K562 (cell line): ENCODE measurements at regions not wholly inside any gene's neighbourhood (a gene's known extent, or its start where the extent isn't known, plus 50 kb on each side); places are given as distances from the start of the nearest gene placed in this dataset.

ENCODE experiments used
- ATAC-seq: fragments of 200-7000 bp; cut with Tn5 transposase; 3 replicates; pipeline ENCODE4 v1.9.1; 2020; ENCODE audit warnings: moderate library complexity
- BruUV-seq: library from RNA; stranded (reverse); fragments of 400-500 nt; replicated peaks from 2 replicates; lab custom pipeline; 2021; lab: Mats Ljungman, UMichigan
- CTCF ChIA-PET: fragments of 300-600 bp; formaldehyde crosslinking; extraction: SDS; loops from one replicate; lab custom pipeline; 2021; ENCODE audit warnings: low intra/inter-chr PET ratio; lab: Yijun Ruan, JAX
- POLR2A ChIA-PET: fragments of 300-600, 350-650 bp; sonication (Branson Sonifier 250); formaldehyde crosslinking; extraction: SDS; loops from one replicate; lab custom pipeline; 2021; ENCODE audit warnings: antibody characterized with exemption, inconsistent platforms; lab: Yijun Ruan, JAX
- DNase-seq, 4 experiments: peaks; one replicate each; pipeline versions ENCODE4 v3.0.0 to v3.0.0-alpha.2; 2011 to 2018; ENCODE audit warnings: low spot score in 3 of 4, mixed read lengths in 3 of 4; ENCODE audit errors: extremely low read depth in 1 of 4
- FAIRE-seq: peaks from 2 replicates; lab custom pipeline; 2011; peaks lifted over from hg19 to GRCh38; lab: Jason Lieb, UNC
- H2AFZ ChIP-seq: 2 replicates; pipeline ENCODE4 v1.6.0; 2011; ENCODE audit warnings: low read depth, low read length, control low read depth, inconsistent platforms
- H3K27ac ChIP-seq: fragments of 200-600 bp; 3 replicates; pipeline ENCODE4 v1.8.0; 2011; ENCODE audit warnings: low read depth, mild to moderate bottlenecking, control low read depth, inconsistent platforms, low read length, moderate library complexity, mixed read lengths; ENCODE audit errors: extremely low read depth
- H3K27me3 ChIP-seq, 2 experiments: fragments of 300-600 bp in 1 of 2; 2 replicates in 1 of 2; 3 replicates in 1 of 2; pipeline versions ENCODE4 v1.6.0 to v1.8.0; 2011; ENCODE audit warnings: inconsistent platforms in 2 of 2, low read length in 2 of 2, mild to moderate bottlenecking in 1 of 2, mixed read lengths in 1 of 2, moderate library complexity in 1 of 2; ENCODE audit not compliant: control insufficient read depth in 2 of 2, insufficient read depth in 2 of 2
- H3K36me3 ChIP-seq: fragments of 300-600 bp; 3 replicates; pipeline ENCODE4 v1.8.0; 2011; ENCODE audit warnings: mild to moderate bottlenecking, low read length, inconsistent platforms; ENCODE audit not compliant: control insufficient read depth, insufficient read depth
- H3K4me1 ChIP-seq, 2 experiments: fragments of 200-600 bp in 1 of 2; replicated peaks in 1 of 2; 2 replicates in 1 of 2; 3 replicates in 1 of 2; pipeline versions ENCODE4 v1.5.1 to v1.8.0; 2011; ENCODE audit warnings: inconsistent platforms in 2 of 2, low read length in 2 of 2, mild to moderate bottlenecking in 1 of 2, mixed read lengths in 1 of 2, moderate library complexity in 1 of 2; ENCODE audit not compliant: control insufficient read depth in 2 of 2, insufficient read depth in 2 of 2
- H3K4me2 ChIP-seq: 2 replicates; pipeline ENCODE4 v1.6.1; 2011; ENCODE audit warnings: low read length, control low read depth, inconsistent platforms, mixed read lengths; ENCODE audit not compliant: insufficient read depth
- H3K4me3 ChIP-seq: fragments of 200-600 bp; sonication (generic), shearing (Covaris generic); 2 replicates; pipeline ENCODE4 v1.5.1; 2016; ENCODE audit warnings: control low read depth, inconsistent platforms
- H3K79me2 ChIP-seq: fragments of 200-600 bp; 3 replicates; pipeline ENCODE4 v1.8.0; 2011; ENCODE audit warnings: low read length, inconsistent platforms; ENCODE audit not compliant: control insufficient read depth, insufficient read depth
- H3K9ac ChIP-seq, 2 experiments: 2 replicates each; pipeline versions ENCODE4 v1.6.0 to v1.6.1; 2011; ENCODE audit warnings: low read depth in 2 of 2, low read length in 2 of 2, control low read depth in 1 of 2, inconsistent platforms in 1 of 2, mild to moderate bottlenecking in 1 of 2, mixed read lengths in 1 of 2; ENCODE audit not compliant: insufficient read depth in 1 of 2
- H3K9me1 ChIP-seq: one replicate; pipeline ENCODE4 v1.6.0; 2011; ENCODE audit warnings: inconsistent platforms, mild to moderate bottlenecking, low read length, moderate library complexity; ENCODE audit not compliant: control insufficient read depth, insufficient read depth
- H3K9me3 ChIP-seq: replicated peaks from 2 replicates; pipeline ENCODE4 v1.5.1; 2011; ENCODE audit warnings: low read depth, low read length, inconsistent platforms; ENCODE audit not compliant: control insufficient read depth, insufficient read depth
- H4K20me1 ChIP-seq: replicated peaks from 2 replicates; pipeline ENCODE4 v1.6.1; 2011; ENCODE audit warnings: low read length, inconsistent platforms, mixed read lengths; ENCODE audit not compliant: control insufficient read depth, insufficient read depth
- CLOCK ChIP-seq: fragments of 250-450 bp; sonication (Bioruptor Pico); IDR thresholded peaks from 2 replicates; pipeline ENCODE4 v1.4.0; 2020; ENCODE audit warnings: mild to moderate bottlenecking, moderate library complexity, borderline replicate concordance
- NCOA4 ChIP-seq: fragments of 450-650 bp; IDR thresholded peaks from 2 replicates; pipeline ENCODE4 v1.6.1; 2018; ENCODE audit warnings: mild to moderate bottlenecking; ENCODE audit not compliant: partially characterized antibody
- NRF1 ChIP-seq, 2 experiments: fragments of 450-650 bp; IDR thresholded peaks in 1 of 2; conservative IDR thresholded peaks in 1 of 2; 2 replicates each; pipeline ENCODE4 v1.6.1; 2014; ENCODE audit warnings: mild to moderate bottlenecking in 2 of 2
- OTX1 ChIP-seq: fragments of 450-650 bp; formaldehyde crosslinking; IDR thresholded peaks from 2 replicates; pipeline ENCODE4 v1.4.0; 2022; ENCODE audit warnings: mild to moderate bottlenecking
- RREB1 ChIP-seq: fragments of 250-450 bp; sonication (Bioruptor Pico); IDR thresholded peaks from 2 replicates; pipeline ENCODE4 v1.4.0; 2020
- SIN3A ChIP-seq, 2 experiments: fragments of 150-350 bp in 1 of 2; IDR thresholded peaks; 2 replicates each; pipeline ENCODE4 v1.6.1; 2011 to 2016; ENCODE audit warnings: borderline replicate concordance in 2 of 2, low read depth in 2 of 2, low read length in 2 of 2, mild to moderate bottlenecking in 2 of 2, moderate library complexity in 2 of 2; ENCODE audit not compliant: control insufficient read depth in 1 of 2
- SNIP1 ChIP-seq: fragments of 450-650 bp; IDR thresholded peaks from 2 replicates; pipeline ENCODE4 v1.7.1; 2017; ENCODE audit warnings: low read depth, mild to moderate bottlenecking
- STAG1 ChIP-seq: sonication (generic); formaldehyde crosslinking; IDR thresholded peaks from 2 replicates; pipeline ENCODE4 v1.5.0; 2020; ENCODE audit warnings: missing genetic modification reagents, borderline replicate concordance
- ZNF316 ChIP-seq: fragments of 450-650 bp; IDR thresholded peaks from 2 replicates; pipeline ENCODE4 v1.6.1; 2016
- ZNF347 ChIP-seq: fragments of 450-650 bp; formaldehyde crosslinking; IDR thresholded peaks from 2 replicates; pipeline ENCODE4 v1.4.0; 2020; ENCODE audit warnings: low read depth, mild to moderate bottlenecking, moderate library complexity
- ZNF696 ChIP-seq: fragments of 250-450 bp; sonication (Bioruptor Pico); conservative IDR thresholded peaks from 2 replicates; pipeline ENCODE4 v1.4.0; 2020; ENCODE audit warnings: mild to moderate bottlenecking, moderate library complexity
- in situ Hi-C: fragments of 300-500 bp; cut with MboI; formaldehyde crosslinking; loops from 4 replicates; pipeline ENCODE4 v1.15.0; 2018; ENCODE audit warnings: inconsistent platforms, mixed read lengths
- intact Hi-C: fragments of 100-400 bp; cut with micrococcal nuclease; formaldehyde crosslinking; loops from 2 replicates; pipeline ENCODE4 v1.14.2; 2022

DNA sequence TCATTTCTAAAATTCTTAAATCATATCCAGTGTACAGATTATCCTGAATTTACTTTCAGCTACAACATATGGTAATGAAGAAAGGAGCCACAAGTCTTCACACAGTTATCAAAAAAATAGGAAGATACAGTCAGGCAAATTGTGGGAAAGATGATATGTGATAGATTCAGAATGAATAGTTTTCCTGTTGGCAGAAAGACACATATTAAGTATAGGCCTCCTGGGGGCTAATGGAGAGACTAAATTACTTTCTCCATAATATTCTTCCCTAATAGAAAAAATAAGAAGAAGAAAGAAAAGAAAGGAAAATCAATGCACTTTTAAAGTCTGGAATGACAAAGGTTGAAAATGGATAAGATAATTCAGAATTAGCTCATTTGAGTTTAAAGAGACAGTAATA is 2073.5 kb downstream of the LRRC4C start:
- intact Hi-C loops (no loop called here), in situ Hi-C loops (no loop called here)
- H3K9ac ChIP-seq, result no peak overlapping the region
- H3K4me3 ChIP-seq, result no peak overlapping the region
- H3K9me1 ChIP-seq, result no peaks in the 10 kb centered on the region
- no peak for DNase-seq
- POLR2A ChIA-PET, result no interaction called here
- no peak overlapping the region for H2AFZ ChIP-seq
- no peak for FAIRE-seq
- H3K79me2 ChIP-seq, result no peaks in the 10 kb centered on the region
- no peaks in the 10 kb centered on the region for H3K27me3 ChIP-seq
- H3K4me2 ChIP-seq, result no peak overlapping the region
- no TSS peak for BruUV-seq
- H3K9me3 ChIP-seq, result no peaks in the 10 kb centered on the region
- CTCF ChIA-PET, result no interaction called here
- H4K20me1 ChIP-seq, result no peaks in the 10 kb centered on the region
- TF ChIP-seq SNIP1, result no peak
- TF ChIP-seq RREB1 (CRISPR knock-in tag), result no peak
- no peak for TF ChIP-seq ZNF696
- TF ChIP-seq CLOCK (CRISPR knock-in tag), result no peak
- TF ChIP-seq ZNF316, result no peak
- no peak for TF ChIP-seq SIN3A (IDR thresholded peaks at IDR 0.05; ENCODE audit: borderline replicate concordance in 2 of 2, control insufficient read depth in 1 of 2, low read depth in 2 of 2, low read length in 2 of 2)
- no peak for TF ChIP-seq NRF1 (conservative IDR thresholded peaks at IDR 0.05 in 1 of 2, IDR thresholded peaks at IDR 0.05 in 1 of 2)
- no peak for TF ChIP-seq NCOA4
- no peak for TF ChIP-seq STAG1 (CRISPR knock-in tag)
- TF ChIP-seq ZNF347 (CRISPR knock-in tag), result no peak
- TF ChIP-seq OTX1 (CRISPR knock-in tag), result no peak
- no peaks in the 10 kb centered on the region for H3K4me1 ChIP-seq
- H3K36me3 ChIP-seq, result no peaks in the 10 kb centered on the region
- no peak overlapping the region for H3K27ac ChIP-seq
- ATAC-seq, result no peak
